ENCODE measurements at regions not wholly inside any gene's neighbourhood (a gene's known extent, or its start where the extent isn't known, plus 50 kb on each side); places are given as distances from the start of the nearest gene placed in this dataset.

DNA sequence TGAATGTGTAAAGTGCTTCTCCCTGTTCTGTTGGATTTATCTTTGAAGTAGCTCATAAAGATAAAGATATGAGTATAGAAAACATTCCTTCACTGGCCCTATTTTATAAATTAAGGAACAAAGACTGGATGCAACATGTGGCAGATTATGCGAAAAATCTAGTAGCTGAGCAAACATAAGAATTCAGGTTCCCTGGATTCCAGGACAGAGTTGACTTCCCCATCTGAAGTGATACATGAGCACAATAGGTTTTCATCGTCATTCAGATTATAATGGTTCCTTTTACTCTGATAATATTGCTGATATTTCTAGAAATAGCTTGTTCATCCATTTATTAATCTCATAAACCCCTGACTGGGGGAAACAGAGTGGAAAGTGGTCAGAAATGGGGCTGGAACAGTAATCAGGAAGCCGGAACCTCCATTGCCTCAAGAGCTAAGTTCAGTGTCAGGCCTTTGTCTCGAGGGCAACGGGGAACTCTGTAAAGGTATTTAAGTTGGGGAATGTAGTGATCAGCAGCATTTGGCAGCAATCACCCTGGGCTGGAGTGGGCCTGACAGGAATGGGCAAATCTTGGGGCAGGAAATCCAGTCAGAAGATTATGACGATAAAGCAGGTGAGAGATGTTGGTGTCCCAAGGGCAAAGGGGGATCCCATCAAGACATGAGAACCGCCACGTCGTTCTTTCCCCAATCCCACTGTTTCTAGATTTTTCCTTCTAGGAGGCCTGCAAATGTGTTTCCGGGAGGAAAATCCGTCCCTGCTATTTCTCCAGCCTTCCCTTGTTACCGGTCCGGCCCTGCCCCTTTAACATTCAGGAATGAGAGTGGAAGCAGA is 232.5 kb upstream of the SERP2 start:
- no peaks in the 10 kb centered on the region for H3K36me3 Mint-ChIP-seq (ENCODE audit: low read depth)
- Histone ChIP-seq H3K79me2 (replicated peaks; ENCODE audit: insufficient read depth) (no peaks in the 10 kb centered on the region), H3K27ac (ENCODE audit: low read depth) (peak overlapping the region; percentile 98), H3K4me1 (ENCODE audit: insufficient read depth) (peaks cover 19% of the 10 kb centered on the region), H3K9me2 (ENCODE audit: insufficient read depth) (0 out of 2 replicates have a peak, but pooled peaks cover 7% of the 10 kb centered on the region), H2AFZ (peak overlapping the region; percentile 76; the same call in 1 of the 2 replicates), H3K27me3 (ENCODE audit: insufficient read depth) (no peaks in the 10 kb centered on the region), H4K20me1 (replicated peaks; ENCODE audit: insufficient read depth) (no peaks in the 10 kb centered on the region), H3K4me2 (peak overlapping the region; percentile 90), H3K36me3 (ENCODE audit: insufficient read depth) (no peaks in the 10 kb centered on the region), H3K4me3 (peak overlapping the region; percentile 88), H3F3A (replicated peaks; ENCODE audit: low read depth) (no peaks in the 10 kb centered on the region; the same call in 1 of the 2 replicates)
- peaks cover 2% of the 10 kb centered on the region for H3K27me3 Mint-ChIP-seq (ENCODE audit: insufficient read depth, low read depth, poor library complexity)
- peak; percentile 17 for ATAC-seq
- peaks cover 21% of the 10 kb centered on the region for H3K4me1 Mint-ChIP-seq
- TF ChIP-seq ZNF114 (CRISPR knock-in tag; IDR thresholded peaks at IDR 0.05) = no peak
- TF ChIP-seq STAT1 (IDR thresholded peaks at IDR 0.05; ENCODE audit: unreplicated experiment) = no peak
- TF ChIP-seq, protein P1, sequence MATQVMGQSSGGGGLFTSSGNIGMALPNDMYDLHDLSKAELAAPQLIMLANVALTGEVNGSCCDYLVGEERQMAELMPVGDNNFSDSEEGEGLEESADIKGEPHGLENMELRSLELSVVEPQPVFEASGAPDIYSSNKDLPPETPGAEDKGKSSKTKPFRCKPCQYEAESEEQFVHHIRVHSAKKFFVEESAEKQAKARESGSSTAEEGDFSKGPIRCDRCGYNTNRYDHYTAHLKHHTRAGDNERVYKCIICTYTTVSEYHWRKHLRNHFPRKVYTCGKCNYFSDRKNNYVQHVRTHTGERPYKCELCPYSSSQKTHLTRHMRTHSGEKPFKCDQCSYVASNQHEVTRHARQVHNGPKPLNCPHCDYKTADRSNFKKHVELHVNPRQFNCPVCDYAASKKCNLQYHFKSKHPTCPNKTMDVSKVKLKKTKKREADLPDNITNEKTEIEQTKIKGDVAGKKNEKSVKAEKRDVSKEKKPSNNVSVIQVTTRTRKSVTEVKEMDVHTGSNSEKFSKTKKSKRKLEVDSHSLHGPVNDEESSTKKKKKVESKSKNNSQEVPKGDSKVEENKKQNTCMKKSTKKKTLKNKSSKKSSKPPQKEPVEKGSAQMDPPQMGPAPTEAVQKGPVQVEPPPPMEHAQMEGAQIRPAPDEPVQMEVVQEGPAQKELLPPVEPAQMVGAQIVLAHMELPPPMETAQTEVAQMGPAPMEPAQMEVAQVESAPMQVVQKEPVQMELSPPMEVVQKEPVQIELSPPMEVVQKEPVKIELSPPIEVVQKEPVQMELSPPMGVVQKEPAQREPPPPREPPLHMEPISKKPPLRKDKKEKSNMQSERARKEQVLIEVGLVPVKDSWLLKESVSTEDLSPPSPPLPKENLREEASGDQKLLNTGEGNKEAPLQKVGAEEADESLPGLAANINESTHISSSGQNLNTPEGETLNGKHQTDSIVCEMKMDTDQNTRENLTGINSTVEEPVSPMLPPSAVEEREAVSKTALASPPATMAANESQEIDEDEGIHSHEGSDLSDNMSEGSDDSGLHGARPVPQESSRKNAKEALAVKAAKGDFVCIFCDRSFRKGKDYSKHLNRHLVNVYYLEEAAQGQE (IDR thresholded peaks at IDR 0.05; ENCODE audit: unreplicated experiment) = no peak
- TF ChIP-seq CREB1 (CRISPR knock-in tag; IDR thresholded peaks at IDR 0.05; ENCODE audit: low read depth) = no peak
- no peak for TF ChIP-seq JUNB (IDR thresholded peaks at IDR 0.05; ENCODE audit: unreplicated experiment)
- TF ChIP-seq, protein P2, sequence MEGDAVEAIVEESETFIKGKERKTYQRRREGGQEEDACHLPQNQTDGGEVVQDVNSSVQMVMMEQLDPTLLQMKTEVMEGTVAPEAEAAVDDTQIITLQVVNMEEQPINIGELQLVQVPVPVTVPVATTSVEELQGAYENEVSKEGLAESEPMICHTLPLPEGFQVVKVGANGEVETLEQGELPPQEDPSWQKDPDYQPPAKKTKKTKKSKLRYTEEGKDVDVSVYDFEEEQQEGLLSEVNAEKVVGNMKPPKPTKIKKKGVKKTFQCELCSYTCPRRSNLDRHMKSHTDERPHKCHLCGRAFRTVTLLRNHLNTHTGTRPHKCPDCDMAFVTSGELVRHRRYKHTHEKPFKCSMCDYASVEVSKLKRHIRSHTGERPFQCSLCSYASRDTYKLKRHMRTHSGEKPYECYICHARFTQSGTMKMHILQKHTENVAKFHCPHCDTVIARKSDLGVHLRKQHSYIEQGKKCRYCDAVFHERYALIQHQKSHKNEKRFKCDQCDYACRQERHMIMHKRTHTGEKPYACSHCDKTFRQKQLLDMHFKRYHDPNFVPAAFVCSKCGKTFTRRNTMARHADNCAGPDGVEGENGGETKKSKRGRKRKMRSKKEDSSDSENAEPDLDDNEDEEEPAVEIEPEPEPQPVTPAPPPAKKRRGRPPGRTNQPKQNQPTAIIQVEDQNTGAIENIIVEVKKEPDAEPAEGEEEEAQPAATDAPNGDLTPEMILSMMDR (conservative IDR thresholded peaks at IDR 0.05; ENCODE audit: low read depth in 2 of 2) = no peak
- TF ChIP-seq POLR2AphosphoS5 (IDR thresholded peaks at IDR 0.05; ENCODE audit: low read depth) = no peak
- TF ChIP-seq EZH2 (IDR thresholded peaks at IDR 0.05; ENCODE audit: low read depth, unreplicated experiment) = no peak
- H3K27ac Mint-ChIP-seq = peak overlapping the region; percentile 96
- H3K9me3 Mint-ChIP-seq = no peaks in the 10 kb centered on the region
- H3K4me3 Mint-ChIP-seq = peak overlapping the region; percentile 85
- DNase-seq (ENCODE audit: low spot score) = peak; percentile 47
